GM12874 (cell line): ENCODE measurements at regions not wholly inside any gene's neighbourhood (a gene's known extent, or its start where the extent isn't known, plus 50 kb on each side); places are given as distances from the start of the nearest gene placed in this dataset.

ENCODE experiments used
- TF ChIP-seq, protein P1 (sequence below): IDR thresholded peaks from 2 replicates; pipeline ENCODE4 v1.5.1; 2011; ENCODE audit warnings: low read depth, mild to moderate bottlenecking, control low read depth, low read length, moderate library complexity; ENCODE audit not compliant: insufficient read depth

DNA sequence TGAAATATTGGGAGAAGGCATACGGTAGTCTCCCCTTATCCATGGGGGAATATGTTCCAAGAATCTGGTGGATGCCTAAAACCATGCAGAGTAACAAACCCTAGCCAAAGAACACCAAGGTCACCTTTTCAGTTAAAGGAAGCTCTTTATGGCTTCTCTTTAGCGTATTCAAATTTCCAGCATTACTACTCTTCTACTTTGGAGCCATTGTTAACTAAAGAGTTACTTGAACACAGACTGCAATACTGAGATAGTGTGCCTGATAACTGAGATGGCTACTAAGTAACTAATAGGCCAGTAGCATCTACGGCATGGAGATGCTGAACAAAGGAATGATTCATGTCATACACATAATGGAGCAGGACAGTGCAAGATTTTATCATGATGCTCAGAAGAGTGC is 84.5 kb upstream of the SPEF2 start:
- TF ChIP-seq, protein P1, sequence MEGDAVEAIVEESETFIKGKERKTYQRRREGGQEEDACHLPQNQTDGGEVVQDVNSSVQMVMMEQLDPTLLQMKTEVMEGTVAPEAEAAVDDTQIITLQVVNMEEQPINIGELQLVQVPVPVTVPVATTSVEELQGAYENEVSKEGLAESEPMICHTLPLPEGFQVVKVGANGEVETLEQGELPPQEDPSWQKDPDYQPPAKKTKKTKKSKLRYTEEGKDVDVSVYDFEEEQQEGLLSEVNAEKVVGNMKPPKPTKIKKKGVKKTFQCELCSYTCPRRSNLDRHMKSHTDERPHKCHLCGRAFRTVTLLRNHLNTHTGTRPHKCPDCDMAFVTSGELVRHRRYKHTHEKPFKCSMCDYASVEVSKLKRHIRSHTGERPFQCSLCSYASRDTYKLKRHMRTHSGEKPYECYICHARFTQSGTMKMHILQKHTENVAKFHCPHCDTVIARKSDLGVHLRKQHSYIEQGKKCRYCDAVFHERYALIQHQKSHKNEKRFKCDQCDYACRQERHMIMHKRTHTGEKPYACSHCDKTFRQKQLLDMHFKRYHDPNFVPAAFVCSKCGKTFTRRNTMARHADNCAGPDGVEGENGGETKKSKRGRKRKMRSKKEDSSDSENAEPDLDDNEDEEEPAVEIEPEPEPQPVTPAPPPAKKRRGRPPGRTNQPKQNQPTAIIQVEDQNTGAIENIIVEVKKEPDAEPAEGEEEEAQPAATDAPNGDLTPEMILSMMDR, result no peak

DNA sequence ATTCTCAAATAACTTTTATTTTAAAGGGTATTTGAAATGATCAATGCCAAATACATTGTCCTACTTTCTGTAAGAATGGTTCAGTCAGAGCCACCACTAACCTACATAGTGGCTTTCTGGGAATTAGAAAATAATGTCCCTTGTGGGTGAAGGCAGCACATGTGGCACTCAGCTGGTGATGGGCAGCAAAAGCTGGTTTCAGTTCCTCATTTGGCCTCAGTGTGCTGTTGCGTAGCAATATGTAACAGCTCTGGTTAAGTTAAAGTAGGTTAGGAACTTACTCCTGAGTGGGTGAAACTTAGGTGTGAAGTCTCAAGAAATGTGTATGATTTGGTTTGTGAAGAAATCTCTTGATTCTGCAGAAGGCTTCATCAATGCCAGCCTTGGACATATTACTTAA is 99.6 kb upstream of the SPEF2 start:
- TF ChIP-seq, protein P1, result no peak

DNA sequence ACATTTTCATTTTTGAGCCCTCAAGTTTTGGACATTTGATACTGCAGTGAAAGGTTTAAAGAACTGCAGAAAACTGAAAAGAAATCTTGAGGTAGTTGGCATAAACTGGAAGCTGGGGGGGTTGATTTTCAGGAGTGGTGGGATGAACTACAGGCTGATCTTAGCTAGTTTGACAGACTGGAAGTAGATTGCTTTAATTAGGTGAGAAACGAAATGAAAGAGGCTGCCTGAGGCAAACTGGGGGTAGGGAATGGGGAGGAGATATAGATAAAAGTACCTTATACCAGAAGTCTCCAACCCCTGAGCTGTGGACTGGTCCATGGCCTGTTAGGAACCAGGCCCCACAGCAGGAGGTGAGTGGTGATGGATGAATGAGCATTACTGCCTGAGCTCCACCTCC is 101.4 kb upstream of the SPEF2 start:
- TF ChIP-seq, protein P1, result no peak

- TF ChIP-seq, protein P1, result no peak
Measured at GRCh38 chr5:35513612-35514011, 104.1 kb upstream of the SPEF2 start.

DNA sequence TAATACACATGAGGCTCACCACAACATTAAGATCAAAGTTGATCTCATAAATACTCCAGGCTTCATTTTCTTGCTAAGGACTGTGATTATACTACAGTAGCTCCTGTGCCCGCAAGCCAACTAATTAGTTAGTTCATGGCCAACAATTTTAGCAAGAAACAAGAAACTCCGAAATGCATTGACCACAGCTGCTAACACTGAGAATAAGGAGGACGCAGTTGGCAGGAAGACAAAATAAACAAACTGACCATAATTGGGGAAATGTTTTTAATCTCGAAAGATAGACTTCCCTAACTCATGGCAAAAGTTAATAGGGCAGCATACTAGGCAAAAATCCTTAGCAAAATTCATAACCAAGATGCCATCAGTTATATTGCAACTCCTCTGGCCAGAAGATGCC is 115.5 kb upstream of the SPEF2 start:
- TF ChIP-seq, protein P1, result no peak

- TF ChIP-seq, protein P1, result no peak
Measured at GRCh38 chr5:35488791-35489190, 128.9 kb upstream of the SPEF2 start.

- TF ChIP-seq, protein P1, result no peak
Measured at GRCh38 chr5:35488055-35488454, 129.6 kb upstream of the SPEF2 start.
